ENCODE measurements at regions not wholly inside any gene's neighbourhood (a gene's known extent, or its start where the extent isn't known, plus 50 kb on each side); places are given as distances from the start of the nearest gene placed in this dataset.

DNA sequence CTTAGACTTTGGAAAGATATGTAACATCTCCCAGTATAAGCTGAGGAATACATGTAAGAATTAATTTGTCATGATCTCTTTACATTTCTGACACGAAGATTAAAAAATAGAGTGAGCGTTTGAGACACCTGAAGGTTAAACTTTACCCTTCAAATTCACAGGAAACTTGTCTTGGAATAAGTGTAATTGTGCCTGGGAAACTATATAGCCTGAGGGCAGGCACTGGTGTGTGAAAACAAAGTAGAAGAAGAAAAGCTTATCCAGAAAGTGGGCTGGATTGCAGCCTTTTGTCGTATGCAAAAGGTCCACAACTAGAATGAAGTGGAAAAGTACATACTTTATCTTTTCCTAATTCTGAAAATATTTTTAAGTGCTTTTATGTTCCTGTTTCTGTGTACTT, 275.7 kb upstream of the TCF21 start:
- no peaks in the 10 kb centered on the region for H3K9me3 ChIP-seq (ENCODE audit: control insufficient read depth, insufficient read depth, low read length)
- H3K4me1 ChIP-seq (ENCODE audit: control insufficient read depth, low read length): no peaks in the 10 kb centered on the region
- no peak overlapping the region for H3K27ac ChIP-seq (ENCODE audit: low read depth, low read length)
- H3K9me2 ChIP-seq (replicated peaks; ENCODE audit: control insufficient read depth, low read length): no peaks in the 10 kb centered on the region
- H4K20me1 ChIP-seq (ENCODE audit: control insufficient read depth, insufficient read depth, low read depth, low read length): no peaks in the 10 kb centered on the region
- TF ChIP-seq EZH2phosphoT487 (IDR thresholded peaks at IDR 0.05; ENCODE audit: borderline replicate concordance, low read length) (no peak), CTCF (IDR thresholded peaks at IDR 0.05; ENCODE audit: low read depth, low read length, poor library complexity, severe bottlenecking) (no peak)
- H3F3A ChIP-seq (ENCODE audit: control insufficient read depth, insufficient read depth): no peaks in the 10 kb centered on the region
- H3K4me3 ChIP-seq (ENCODE audit: low read length): no peak overlapping the region
- H3K27me3 ChIP-seq (ENCODE audit: control insufficient read depth, low read length): no peaks in the 10 kb centered on the region
- no peak overlapping the region for H3K4me2 ChIP-seq (ENCODE audit: low read length)
- H3K36me3 ChIP-seq (ENCODE audit: control insufficient read depth, low read length): no peaks in the 10 kb centered on the region
- no peaks in the 10 kb centered on the region for H3K79me2 ChIP-seq (ENCODE audit: control insufficient read depth, low read length)

DNA sequence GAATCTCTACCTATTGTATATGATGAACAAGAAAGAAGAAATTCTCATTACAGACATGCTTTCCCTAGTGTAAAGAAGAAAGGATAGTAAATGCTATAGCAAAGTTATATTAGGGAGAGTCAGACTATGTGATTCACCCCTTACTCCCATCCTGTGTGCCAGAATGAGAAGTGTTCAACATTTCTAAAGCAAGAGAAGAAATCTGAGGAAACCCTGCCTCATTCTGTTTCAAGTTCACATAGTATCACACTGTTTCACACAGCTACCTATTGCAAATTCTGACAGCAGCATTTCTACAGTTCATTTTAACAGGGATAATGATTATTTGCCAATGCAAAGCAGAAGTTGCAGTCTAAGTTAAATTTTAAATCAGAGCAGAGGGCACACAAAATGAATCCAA, 267.2 kb upstream of the TCF21 start:
- no peak for TF ChIP-seq EZH2phosphoT487 (IDR thresholded peaks at IDR 0.05; ENCODE audit: borderline replicate concordance, low read length)
- no peak for TF ChIP-seq CTCF (IDR thresholded peaks at IDR 0.05; ENCODE audit: low read depth, low read length, poor library complexity, severe bottlenecking)
- Histone ChIP-seq H3K27me3 (ENCODE audit: control insufficient read depth, low read length) (no peaks in the 10 kb centered on the region), H3K27ac (ENCODE audit: low read depth, low read length) (no peak overlapping the region), H4K20me1 (ENCODE audit: control insufficient read depth, insufficient read depth, low read depth, low read length) (no peaks in the 10 kb centered on the region), H3K4me3 (ENCODE audit: low read length) (no peak overlapping the region), H3F3A (ENCODE audit: control insufficient read depth, insufficient read depth) (no peaks in the 10 kb centered on the region), H3K36me3 (ENCODE audit: control insufficient read depth, low read length) (no peaks in the 10 kb centered on the region), H3K79me2 (ENCODE audit: control insufficient read depth, low read length) (no peaks in the 10 kb centered on the region), H3K4me1 (ENCODE audit: control insufficient read depth, low read length) (no peaks in the 10 kb centered on the region), H3K9me2 (replicated peaks; ENCODE audit: control insufficient read depth, low read length) (no peaks in the 10 kb centered on the region), H3K9me3 (ENCODE audit: control insufficient read depth, insufficient read depth, low read length) (no peaks in the 10 kb centered on the region), H3K4me2 (ENCODE audit: low read length) (no peak overlapping the region)

- Histone ChIP-seq H3K9me2 (replicated peaks; ENCODE audit: control insufficient read depth, low read length) (no peaks in the 10 kb centered on the region), H3K27ac (ENCODE audit: low read depth, low read length) (no peak overlapping the region), H3K27me3 (ENCODE audit: control insufficient read depth, low read length) (no peaks in the 10 kb centered on the region), H3F3A (ENCODE audit: control insufficient read depth, insufficient read depth) (no peaks in the 10 kb centered on the region), H3K4me2 (ENCODE audit: low read length) (no peak overlapping the region), H3K9me3 (ENCODE audit: control insufficient read depth, insufficient read depth, low read length) (no peaks in the 10 kb centered on the region), H3K4me1 (ENCODE audit: control insufficient read depth, low read length) (no peaks in the 10 kb centered on the region), H3K79me2 (ENCODE audit: control insufficient read depth, low read length) (no peaks in the 10 kb centered on the region), H3K4me3 (ENCODE audit: low read length) (no peak overlapping the region), H4K20me1 (ENCODE audit: control insufficient read depth, insufficient read depth, low read depth, low read length) (no peaks in the 10 kb centered on the region), H3K36me3 (ENCODE audit: control insufficient read depth, low read length) (no peaks in the 10 kb centered on the region)
- TF ChIP-seq CTCF (IDR thresholded peaks at IDR 0.05; ENCODE audit: low read depth, low read length, poor library complexity, severe bottlenecking) (no peak), EZH2phosphoT487 (IDR thresholded peaks at IDR 0.05; ENCODE audit: borderline replicate concordance, low read length) (no peak)
Measured at GRCh38 chr6:133623065-133623464, 265.8 kb upstream of the TCF21 start.

GRCh38 chr6:133623621-133624020, 265.3 kb upstream of the TCF21 start:
- H3K9me3 ChIP-seq (ENCODE audit: control insufficient read depth, insufficient read depth, low read length): no peaks in the 10 kb centered on the region
- H3K9me2 ChIP-seq (replicated peaks; ENCODE audit: control insufficient read depth, low read length): no peaks in the 10 kb centered on the region
- TF ChIP-seq CTCF (IDR thresholded peaks at IDR 0.05; ENCODE audit: low read depth, low read length, poor library complexity, severe bottlenecking): no peak
- TF ChIP-seq EZH2phosphoT487 (IDR thresholded peaks at IDR 0.05; ENCODE audit: borderline replicate concordance, low read length): no peak
- H3K27ac ChIP-seq (ENCODE audit: low read depth, low read length): no peak overlapping the region
- no peak overlapping the region for H3K4me2 ChIP-seq (ENCODE audit: low read length)
- H3K4me1 ChIP-seq (ENCODE audit: control insufficient read depth, low read length): no peaks in the 10 kb centered on the region
- no peaks in the 10 kb centered on the region for H3K36me3 ChIP-seq (ENCODE audit: control insufficient read depth, low read length)
- H3K27me3 ChIP-seq (ENCODE audit: control insufficient read depth, low read length): no peaks in the 10 kb centered on the region
- no peaks in the 10 kb centered on the region for H3F3A ChIP-seq (ENCODE audit: control insufficient read depth, insufficient read depth)
- no peaks in the 10 kb centered on the region for H4K20me1 ChIP-seq (ENCODE audit: control insufficient read depth, insufficient read depth, low read depth, low read length)
- H3K4me3 ChIP-seq (ENCODE audit: low read length): no peak overlapping the region
- H3K79me2 ChIP-seq (ENCODE audit: control insufficient read depth, low read length): no peaks in the 10 kb centered on the region
